ENCODE measurements at regions not wholly inside any gene's neighbourhood (a gene's known extent, or its start where the extent isn't known, plus 50 kb on each side); places are given as distances from the start of the nearest gene placed in this dataset.

DNA sequence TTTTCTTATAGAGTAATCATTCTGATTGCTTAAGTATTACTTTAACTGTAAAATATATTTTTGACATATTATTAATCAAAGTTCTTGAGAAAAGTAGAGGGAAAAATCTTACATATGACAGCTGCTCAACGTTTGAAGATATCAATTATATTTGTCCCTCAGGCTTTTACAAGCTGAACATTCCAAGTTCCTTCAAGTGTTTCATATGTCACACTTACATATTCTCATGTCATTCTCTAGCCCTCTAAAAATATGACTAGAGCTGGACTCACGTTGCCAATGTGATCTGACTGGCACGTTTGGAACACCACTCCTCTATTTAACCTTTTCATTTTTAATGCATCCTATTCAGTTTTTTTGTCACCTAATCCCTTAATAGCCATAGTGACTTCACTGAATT is 492.9 kb downstream of the PCDH18 start:
- DNase-seq = no peak

DNA sequence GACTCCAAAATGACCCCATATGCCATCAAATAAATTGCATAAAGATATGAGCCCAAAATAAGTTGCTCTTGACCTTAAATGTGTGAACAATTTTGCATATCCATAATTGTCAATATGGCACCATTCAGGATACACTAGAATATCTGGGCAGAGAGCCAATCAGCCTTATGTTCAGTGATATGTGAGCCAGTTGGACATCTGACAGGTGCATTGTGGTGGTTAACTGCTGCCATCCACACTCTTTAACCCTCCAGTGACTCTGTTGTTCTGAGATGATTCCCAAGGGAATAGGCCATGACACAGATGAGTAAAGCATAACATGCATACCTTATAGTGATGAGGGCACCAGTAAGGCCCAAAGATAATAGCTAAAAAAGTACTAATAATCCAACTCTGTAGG is 500.1 kb downstream of the PCDH18 start:
- peak; percentile 95 for DNase-seq

DNA sequence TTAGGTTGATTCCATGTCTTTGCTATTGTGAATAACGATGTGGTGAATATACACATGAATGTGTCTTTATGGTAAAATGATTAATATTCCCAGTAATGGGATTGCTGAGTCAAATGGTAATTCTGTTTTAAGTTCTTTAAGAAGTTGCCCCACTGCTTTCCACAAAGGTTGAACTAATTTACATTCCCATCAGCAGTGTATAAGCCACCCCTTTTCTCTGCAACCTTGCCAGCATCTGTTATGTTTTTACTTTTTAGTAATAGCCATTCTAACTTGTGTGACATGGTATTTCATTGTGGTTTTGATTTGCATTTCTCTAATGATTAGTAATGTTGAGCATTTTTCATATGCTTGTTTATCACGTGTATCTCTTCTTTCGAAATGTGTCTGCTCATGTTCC is 503.3 kb downstream of the PCDH18 start:
- DNase-seq = no peak

GRCh38 chr4:137025484-137026059 is 506.7 kb downstream of the PCDH18 start:
- DNase-seq = no peak

DNA sequence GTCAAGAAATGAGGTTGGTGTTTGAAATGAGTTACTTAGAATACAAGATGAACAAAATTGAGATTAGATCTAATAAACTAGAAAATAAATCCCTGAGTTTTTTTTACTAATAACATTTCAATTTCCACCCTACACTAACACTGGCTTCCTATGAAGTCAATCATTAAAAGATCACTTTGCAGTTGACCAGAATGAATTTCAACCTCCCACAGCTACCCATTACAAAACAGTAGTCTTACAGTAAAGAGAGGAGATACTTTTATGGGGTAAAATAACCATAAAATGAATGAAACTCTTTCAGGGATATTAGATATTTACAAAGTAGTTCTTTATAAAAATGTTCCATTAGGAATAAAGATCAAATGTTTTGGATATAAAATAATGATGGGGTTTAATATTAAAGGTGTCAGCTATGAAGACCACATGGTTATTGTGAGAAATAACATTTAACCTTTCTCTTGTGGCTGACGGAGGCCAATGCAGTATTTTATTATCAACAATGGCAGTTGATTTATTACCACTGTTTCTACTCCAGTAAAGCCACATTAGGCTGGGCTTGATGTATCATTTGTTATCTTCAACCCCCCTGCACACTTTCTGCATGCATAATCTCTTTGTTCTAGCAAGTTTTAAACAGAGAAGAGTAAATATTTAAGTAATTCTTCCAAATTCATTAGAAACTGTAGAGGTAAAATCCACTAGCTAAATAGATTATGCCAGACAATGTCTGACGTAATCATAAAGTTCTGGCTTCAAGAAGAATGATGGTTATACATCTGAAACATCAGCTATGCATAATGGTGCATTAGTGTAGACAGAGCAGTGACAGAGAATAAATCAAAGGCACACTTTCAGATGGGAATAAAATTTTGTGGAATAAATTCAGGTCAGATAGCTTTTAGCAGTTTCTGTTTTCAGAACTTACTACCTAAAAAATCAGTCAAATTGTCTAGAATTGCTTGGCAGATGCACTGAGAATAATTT is 516.6 kb downstream of the PCDH18 start:
- no peak for DNase-seq

- DNase-seq = peak; percentile 2
These were observed 531.9 kb downstream of the PCDH18 start for GRCh38 chr4:137000432-137000831.

DNA sequence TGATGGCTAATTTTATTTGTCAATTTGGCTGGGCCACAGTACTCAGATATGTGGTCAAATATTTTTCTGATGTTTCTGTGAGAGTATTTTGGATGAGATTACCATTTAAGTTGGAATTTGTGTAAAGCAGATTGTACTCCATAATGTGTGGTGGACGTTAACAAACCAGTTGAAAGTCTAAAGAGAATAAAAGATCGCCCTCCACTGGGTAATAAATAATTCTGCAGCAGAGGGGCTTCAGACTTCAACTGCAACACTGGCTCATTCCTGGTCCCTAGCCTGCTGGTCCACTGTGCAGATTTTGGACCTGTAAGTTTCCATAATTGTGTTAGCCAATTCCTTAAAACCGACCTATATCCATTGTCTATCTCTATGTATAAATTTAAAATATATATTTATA is 540.3 kb downstream of the PCDH18 start:
- no peak for DNase-seq

DNA sequence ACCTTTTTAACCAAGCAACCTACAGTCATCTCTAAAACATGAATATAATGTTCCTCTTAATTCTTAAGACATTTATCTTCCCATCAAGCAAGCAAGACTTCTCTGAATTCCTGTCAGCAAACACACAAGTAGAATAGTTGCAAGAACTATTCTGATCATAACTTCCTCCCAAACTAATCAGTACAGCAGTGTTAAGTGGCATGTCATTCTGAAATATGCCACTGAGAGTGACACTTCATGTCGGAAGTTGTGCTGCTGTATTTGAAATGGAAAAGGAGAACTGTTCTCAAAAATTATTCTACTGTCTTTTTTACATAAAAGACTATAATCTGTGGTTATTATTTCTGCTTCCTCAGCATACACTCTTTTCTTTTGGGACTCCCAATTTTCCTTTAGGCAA is 546.6 kb downstream of the PCDH18 start:
- DNase-seq = no peak

DNA sequence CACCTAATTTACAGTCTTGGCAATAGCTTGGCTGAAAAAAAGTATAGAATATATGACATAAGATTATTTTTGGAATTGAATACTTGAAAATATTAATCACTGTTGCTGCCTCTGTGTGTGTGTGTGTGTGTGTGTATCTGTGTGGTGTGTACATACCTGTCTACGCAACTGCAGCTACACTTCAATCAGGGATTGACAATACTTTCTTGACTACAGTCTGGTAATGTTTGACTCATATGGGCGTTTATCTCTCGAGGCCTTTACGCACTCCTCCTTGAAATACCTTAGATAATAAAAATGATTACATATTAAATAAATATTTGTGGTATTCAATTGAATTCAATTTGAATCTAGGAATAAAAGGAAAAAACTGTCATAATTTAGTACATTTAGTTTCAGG is 565.2 kb downstream of the PCDH18 start:
- DNase-seq = no peak

DNA sequence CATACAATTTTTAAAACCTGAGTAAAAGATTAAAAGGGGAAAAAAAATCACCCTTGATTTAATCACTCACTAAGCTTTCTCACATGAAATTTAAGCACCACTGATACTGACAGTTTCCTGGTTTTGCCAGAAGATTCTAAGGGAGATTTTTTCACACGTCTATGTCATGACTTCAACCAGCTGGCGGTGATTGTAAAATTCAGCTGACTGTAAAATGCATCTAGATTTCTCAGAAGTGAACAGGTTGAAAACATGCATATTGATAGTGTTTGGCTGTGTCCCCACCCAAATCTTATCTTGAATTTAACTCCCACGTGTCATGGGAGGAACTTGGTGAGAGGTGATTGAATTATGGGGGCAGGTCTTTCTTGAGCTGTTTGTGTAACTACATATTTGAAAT is 566.8 kb downstream of the PCDH18 start:
- DNase-seq = no peak

DNA sequence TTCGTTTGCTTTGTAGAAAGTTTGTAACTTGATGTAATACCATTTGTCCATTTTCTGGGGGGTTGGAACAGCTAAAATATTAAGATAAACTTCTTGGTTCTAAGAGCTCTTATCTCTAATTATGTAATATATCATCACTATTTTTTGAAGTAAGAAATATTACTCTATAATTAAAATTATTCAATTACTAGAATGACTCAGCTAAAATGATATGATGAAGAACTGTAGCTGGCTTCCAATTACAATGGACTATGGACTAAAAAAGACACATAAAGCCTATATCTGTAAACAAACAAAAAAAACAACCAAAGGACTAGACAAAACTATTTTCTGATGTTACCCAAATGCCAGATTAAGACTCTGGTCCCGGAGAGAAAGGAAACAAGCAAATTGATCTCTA is 569.4 kb downstream of the PCDH18 start:
- DNase-seq = no peak

GRCh38 chr4:136946307-136946907 is 585.9 kb downstream of the PCDH18 start:
- no peak for DNase-seq

DNA sequence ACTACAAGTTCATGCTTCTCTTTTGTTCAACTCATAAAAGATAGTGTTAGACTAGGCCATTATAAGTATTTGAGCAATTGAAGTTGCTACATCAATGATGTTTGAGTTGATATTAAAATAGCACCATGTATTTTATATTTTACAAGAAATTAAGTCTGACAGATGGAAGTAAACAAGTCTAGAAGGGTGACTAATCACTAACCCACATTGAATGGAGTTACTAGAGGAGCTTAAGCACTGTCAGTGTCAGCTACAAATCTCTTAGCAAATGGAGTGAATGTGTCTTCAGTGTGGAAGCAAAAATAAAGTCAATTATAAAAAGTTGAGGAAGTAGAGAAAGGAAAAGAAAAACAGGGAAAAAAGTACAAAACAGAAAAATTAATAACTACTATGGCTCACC is 592.5 kb downstream of the PCDH18 start:
- DNase-seq = no peak

DNA sequence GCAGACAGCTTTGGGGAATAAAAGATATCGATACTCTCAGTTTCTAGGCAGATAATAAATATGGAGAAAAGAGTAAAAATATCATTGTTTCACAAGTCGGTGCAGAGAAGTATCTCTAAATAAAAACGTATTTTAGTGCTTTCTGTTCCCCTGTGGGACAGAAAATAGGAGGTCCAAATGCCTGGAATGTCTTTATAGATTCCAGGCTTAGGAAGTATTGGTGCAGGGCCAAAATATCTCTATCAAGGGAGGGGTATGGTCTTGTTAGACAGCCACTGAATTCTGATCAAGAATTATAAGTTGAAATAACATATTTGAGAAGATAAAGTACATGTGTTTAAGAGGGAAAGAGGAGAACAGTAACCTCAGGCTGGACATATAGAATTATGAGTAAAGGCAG is 596.4 kb downstream of the PCDH18 start:
- DNase-seq = no peak

- DNase-seq = no peak
These were observed 597.0 kb downstream of the PCDH18 start for GRCh38 chr4:136935305-136935704.

- DNase-seq = no peak
These were observed 597.7 kb downstream of the PCDH18 start for GRCh38 chr4:136934601-136935000.

DNA sequence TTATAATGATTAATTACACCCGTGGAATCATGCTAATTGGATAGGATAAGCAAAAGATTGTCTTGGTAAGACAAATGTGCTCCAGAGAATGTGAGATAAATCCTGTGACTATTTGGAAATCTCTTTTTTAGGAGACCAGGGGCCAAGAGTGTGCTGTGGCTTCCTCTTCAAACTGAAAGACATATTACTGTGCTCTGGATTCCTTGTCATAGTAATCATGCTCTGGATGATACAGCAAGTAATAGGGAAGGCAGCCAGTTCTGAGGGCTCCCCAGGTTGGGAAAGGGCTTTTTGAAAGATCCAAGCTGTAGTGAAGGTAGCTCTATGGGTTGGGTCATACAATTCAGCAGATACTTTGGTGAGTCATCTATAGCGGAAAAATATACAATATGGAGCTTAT is 600.5 kb downstream of the PCDH18 start:
- no peak for DNase-seq

DNA sequence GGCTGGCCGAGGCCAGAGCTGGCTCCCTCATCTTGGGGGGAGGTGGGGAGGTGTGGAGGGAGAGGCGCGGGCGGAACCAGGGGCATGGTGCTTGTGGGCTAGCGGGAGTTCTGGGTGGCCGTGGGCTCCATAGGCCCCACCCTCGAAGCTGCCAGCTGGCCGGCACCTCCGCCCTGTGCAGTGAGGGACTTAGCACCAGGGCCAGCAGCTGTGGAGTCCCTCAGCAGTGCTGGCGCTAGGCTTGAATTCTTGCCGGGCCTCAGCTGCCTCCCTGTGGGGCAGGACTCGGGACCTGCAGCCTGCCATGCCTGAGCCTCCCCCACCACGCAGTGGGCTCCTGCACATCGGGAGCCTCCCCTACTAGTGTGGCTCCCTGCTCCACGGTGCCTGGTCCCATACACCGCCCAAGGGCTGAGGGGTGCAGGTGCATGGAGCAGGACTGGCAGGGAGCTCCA is 603.3 kb downstream of the PCDH18 start:
- DNase-seq = no peak

DNA sequence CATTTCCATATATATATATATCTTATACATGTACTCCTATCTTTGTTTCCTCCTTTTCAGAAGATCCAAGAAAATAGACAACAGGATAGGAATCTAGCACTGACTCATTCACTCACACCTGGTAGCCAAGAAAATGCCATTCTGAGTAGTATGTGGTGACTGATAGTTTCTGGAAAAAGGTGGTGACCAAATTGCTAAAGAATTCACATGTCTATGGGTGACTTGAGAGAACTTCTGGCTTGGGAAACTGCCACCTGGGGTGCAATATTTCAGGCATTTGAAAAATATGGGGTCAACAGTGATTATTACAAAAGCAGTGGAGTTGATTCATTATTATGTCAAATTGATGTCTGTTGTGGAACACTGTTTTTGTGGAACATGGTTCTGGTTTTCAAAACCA is 605.1 kb downstream of the PCDH18 start:
- no peak for DNase-seq

- no peak for DNase-seq
These were observed 607.1 kb downstream of the PCDH18 start for GRCh38 chr4:136925203-136925602.

- DNase-seq = no peak
These were observed 610.2 kb downstream of the PCDH18 start for GRCh38 chr4:136922066-136922465.

- no peak for DNase-seq
These were observed 612.0 kb downstream of the PCDH18 start for GRCh38 chr4:136920092-136920881.

- no peak for DNase-seq
These were observed 613.5 kb downstream of the PCDH18 start for GRCh38 chr4:136918772-136919171.
